AG10803 (cell line): ENCODE measurements at regions not wholly inside any gene's neighbourhood (a gene's known extent, or its start where the extent isn't known, plus 50 kb on each side); places are given as distances from the start of the nearest gene placed in this dataset.

Experiments
- DNase-seq: peaks from one replicate; pipeline ENCODE4 v3.0.0; 2010; ENCODE audit warnings: low read depth
- H3K4me3 ChIP-seq: 2 replicates; pipeline ENCODE4 v1.5.1; 2011; ENCODE audit warnings: mild to moderate bottlenecking, low read length, control low read depth
- TF ChIP-seq, protein P1 (sequence below): conservative IDR thresholded peaks from 2 replicates; pipeline ENCODE4 v1.5.1; 2011; ENCODE audit warnings: mild to moderate bottlenecking, low read length, control low read depth, inconsistent platforms

DNA sequence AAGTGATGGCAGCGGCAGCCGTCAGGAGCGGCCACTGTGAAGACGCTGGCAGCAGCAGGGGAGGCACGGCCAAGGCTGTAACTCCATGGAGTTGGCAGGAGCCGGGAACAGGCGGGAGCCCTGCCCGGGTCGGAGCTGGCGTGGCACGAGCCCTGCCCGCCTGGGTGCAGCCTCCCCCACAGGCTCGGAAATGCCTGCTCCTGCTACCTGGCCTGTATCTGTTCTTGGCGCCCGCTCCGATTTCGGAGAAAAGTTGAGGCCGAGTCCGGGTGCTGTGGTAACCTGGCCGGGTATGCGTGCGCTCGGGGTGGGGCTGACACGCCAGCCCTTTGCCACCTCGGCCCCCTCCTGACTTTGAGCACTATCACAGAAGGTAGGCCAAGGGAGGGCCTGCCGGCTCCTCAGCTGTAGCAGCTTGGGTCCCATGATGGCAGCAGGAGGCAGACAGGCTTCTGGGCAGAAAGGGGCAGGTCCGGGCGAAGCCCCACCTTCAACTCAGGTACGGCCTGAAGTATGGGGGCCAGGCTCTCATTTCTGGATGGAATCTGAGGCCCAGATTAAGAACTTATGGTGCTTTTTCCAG lies 51.2 kb upstream of the SHISA3 start:
- no peak for DNase-seq
- TF ChIP-seq, protein P1, sequence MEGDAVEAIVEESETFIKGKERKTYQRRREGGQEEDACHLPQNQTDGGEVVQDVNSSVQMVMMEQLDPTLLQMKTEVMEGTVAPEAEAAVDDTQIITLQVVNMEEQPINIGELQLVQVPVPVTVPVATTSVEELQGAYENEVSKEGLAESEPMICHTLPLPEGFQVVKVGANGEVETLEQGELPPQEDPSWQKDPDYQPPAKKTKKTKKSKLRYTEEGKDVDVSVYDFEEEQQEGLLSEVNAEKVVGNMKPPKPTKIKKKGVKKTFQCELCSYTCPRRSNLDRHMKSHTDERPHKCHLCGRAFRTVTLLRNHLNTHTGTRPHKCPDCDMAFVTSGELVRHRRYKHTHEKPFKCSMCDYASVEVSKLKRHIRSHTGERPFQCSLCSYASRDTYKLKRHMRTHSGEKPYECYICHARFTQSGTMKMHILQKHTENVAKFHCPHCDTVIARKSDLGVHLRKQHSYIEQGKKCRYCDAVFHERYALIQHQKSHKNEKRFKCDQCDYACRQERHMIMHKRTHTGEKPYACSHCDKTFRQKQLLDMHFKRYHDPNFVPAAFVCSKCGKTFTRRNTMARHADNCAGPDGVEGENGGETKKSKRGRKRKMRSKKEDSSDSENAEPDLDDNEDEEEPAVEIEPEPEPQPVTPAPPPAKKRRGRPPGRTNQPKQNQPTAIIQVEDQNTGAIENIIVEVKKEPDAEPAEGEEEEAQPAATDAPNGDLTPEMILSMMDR, result no peak
- no peak overlapping the region for H3K4me3 ChIP-seq

GRCh38 chr4:42347076-42347475 lies 50.2 kb upstream of the SHISA3 start:
- no peak for DNase-seq
- no peak overlapping the region for H3K4me3 ChIP-seq
- TF ChIP-seq, protein P1, result no peak
